H4 (cell line): ENCODE measurements at regions not wholly inside any gene's neighbourhood (a gene's known extent, or its start where the extent isn't known, plus 50 kb on each side); places are given as distances from the start of the nearest gene placed in this dataset.

ENCODE experiments used
- DNase-seq: peaks from one replicate; pipeline ENCODE4 v3.0.0-alpha.2; 2015; ENCODE audit warnings: low spot score

GRCh38 chr14:61192989-61193388 lies 88.1 kb downstream of the TMEM30B start:
- peak; percentile 35 for DNase-seq

GRCh38 chr14:61191733-61192132 lies 89.4 kb downstream of the TMEM30B start:
- DNase-seq = no peak

- peak; percentile 32 for DNase-seq
Observed at GRCh38 chr14:61190341-61190740, 90.8 kb downstream of the TMEM30B start.

- peak; percentile 21 for DNase-seq
Observed at GRCh38 chr14:61188978-61189808, 91.9 kb downstream of the TMEM30B start.

- DNase-seq = no peak
Observed at GRCh38 chr14:61188196-61188595, 92.9 kb downstream of the TMEM30B start.

GRCh38 chr14:61187196-61187905 lies 93.8 kb downstream of the TMEM30B start:
- no peak for DNase-seq

GRCh38 chr14:61186341-61187195 lies 94.6 kb downstream of the TMEM30B start:
- DNase-seq = no peak

GRCh38 chr14:61185534-61185933 lies 95.6 kb downstream of the TMEM30B start:
- DNase-seq = no peak

GRCh38 chr14:61184112-61184511 lies 97.0 kb downstream of the TMEM30B start:
- peak; percentile 60 for DNase-seq

- peak; percentile 40 for DNase-seq
Observed at GRCh38 chr14:61183196-61183885, 97.8 kb downstream of the TMEM30B start.

GRCh38 chr14:61179796-61180398 lies 101.2 kb downstream of the TMEM30B start:
- peak; percentile 32 for DNase-seq

GRCh38 chr14:61179061-61179690 lies 102.0 kb downstream of the TMEM30B start:
- no peak for DNase-seq

- peak; percentile 89 for DNase-seq
Observed at GRCh38 chr14:61178226-61179060, 102.7 kb downstream of the TMEM30B start.

GRCh38 chr14:61177279-61178225 lies 103.6 kb downstream of the TMEM30B start:
- DNase-seq = peak; percentile 55

GRCh38 chr14:61176686-61177085 lies 104.5 kb downstream of the TMEM30B start:
- DNase-seq = no peak

- no peak for DNase-seq
Observed at GRCh38 chr14:61174987-61175386, 106.2 kb downstream of the TMEM30B start.

GRCh38 chr14:61174441-61174891 lies 106.7 kb downstream of the TMEM30B start:
- no peak for DNase-seq

GRCh38 chr14:61171727-61172126 lies 109.4 kb downstream of the TMEM30B start:
- DNase-seq = no peak
